T-helper 1 cell treated with Interleukin-12 subunit alpha and Interleukin-12 subunit beta and Interleukin-4 antibody, amounts not matched to agents 30 ng/mL and 1 ng/mL, for 36 hours (primary cell): ENCODE measurements at regions not wholly inside any gene's neighbourhood (a gene's known extent, or its start where the extent isn't known, plus 50 kb on each side); places are given as distances from the start of the nearest gene placed in this dataset.
"Not testable (repeated sequence)": the region's sequence is repeated elsewhere in the genome, so short reads cannot be mapped to it uniquely, and the experiment has no call there.

Experiments used
- intact Hi-C: fragments of 100-400 bp; cut with micrococcal nuclease; formaldehyde crosslinking; loops from one replicate; pipeline ENCODE4 v1.15.1; 2024

DNA sequence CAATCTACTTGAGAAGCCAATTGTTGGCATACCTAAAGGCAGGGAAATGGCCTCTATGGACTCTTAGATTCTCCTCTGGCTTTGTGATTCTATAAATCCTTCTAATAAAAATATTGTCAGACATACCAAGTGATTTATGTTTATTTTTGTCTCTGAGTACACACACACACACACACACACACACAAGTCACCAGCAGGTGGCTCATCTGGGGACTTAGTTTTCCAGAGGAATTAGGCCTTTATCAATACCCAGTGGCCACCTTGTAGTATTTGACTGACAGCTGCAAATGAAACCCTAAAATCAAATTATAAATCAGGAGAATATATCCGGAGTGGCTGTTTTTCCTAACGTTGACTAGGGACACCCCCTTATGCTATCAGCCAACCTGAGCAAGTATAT is 258.5 kb downstream of the BRINP2 start:
- intact Hi-C loops = no loop called here

DNA sequence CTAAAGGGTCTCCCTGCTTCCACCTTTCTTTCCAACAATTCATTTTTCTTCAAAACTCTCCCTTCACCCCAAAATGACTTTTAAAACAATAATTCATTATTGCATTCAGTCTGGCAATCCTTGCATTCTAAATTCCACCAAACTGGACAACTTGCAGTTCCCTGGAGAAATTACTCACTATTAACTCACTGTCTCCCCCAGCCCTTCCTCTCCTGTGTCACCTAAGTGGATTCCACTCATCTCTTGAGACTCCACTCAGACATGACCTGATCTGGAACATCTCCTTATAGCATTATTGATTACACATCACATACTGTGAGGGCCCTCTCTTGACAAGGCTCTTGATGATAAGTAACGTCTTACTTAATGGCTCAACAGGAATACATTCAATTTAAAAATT is 257.1 kb downstream of the BRINP2 start:
- intact Hi-C loops = no loop called here

DNA sequence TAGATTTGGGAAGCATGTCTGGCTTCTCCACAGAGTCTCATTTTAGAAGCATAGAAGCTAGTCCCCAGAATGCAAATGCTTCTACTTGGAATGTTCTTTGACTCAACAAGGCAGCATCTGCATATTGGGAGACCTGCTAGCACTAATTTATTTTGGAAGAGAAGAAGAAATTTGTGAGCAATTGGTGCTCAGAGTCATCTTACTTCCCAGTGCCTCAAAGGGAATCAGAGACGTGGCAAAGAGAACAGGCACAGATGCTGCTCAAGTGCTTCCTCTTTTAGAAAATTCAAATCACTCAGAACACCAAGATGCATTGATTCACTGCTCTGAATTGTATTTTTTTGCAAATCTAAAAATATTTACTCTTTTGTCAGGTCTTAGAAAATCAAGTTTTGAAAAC is 255.7 kb downstream of the BRINP2 start:
- intact Hi-C loops = no loop called here

DNA sequence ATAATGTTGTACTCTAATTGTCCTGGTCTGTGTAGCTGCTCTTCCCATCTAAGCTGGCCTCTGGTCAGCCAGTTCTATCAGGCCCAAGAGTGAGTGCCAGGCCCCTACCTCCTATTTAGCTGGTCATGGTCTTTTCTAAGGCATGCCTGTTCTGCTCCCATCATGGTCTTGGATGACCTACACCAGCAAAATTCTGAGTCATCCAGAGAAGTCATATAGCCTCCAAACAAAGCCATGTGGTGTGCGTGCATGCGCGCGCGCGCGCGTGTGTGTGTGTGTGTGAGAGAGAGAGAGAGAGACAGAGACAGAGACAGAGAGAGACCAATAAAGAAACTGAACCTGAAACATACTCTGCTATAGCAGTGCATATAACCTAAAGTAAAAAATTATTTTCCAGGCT is 254.4 kb downstream of the BRINP2 start:
- intact Hi-C loops = no loop called here

DNA sequence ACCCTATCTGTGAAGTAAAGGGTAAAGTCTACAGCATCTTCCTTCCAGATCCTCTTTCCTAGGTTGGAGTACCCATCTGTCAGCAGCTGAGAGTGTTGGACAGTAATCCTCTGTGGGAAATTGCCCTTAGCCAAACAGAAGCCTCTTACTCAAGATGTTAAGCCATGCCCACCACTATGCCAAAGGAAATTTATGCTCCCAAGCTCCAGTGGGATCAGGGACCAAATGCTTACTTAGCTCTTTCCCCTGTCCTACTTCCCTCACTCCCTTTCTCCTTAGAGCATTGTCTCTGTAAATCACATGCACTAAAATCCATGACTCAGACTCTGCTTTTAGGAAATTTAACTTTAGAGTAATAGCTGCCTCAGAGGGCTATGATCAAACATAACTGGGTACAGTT is 254.0 kb downstream of the BRINP2 start:
- intact Hi-C loops = no loop called here

DNA sequence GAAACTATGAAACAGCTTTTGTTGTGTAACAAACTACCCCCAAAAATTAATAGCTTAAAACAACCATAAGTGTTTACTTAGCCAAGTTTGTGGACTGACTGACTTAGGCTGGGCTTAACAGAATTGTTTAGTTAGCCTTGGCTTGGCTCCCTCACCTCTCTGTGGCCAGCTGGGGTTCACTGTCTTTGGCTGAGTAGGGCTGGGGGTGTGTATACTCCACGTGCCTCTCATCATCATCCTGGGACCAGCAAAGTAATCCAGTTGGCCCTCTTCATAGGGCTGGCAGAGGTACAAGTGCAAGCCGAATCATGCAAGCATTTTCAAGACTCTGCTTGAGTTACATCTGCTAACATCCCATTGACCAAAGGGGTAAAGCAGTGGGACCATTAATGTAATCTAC is 252.3 kb downstream of the BRINP2 start:
- intact Hi-C loops = no loop called here

DNA sequence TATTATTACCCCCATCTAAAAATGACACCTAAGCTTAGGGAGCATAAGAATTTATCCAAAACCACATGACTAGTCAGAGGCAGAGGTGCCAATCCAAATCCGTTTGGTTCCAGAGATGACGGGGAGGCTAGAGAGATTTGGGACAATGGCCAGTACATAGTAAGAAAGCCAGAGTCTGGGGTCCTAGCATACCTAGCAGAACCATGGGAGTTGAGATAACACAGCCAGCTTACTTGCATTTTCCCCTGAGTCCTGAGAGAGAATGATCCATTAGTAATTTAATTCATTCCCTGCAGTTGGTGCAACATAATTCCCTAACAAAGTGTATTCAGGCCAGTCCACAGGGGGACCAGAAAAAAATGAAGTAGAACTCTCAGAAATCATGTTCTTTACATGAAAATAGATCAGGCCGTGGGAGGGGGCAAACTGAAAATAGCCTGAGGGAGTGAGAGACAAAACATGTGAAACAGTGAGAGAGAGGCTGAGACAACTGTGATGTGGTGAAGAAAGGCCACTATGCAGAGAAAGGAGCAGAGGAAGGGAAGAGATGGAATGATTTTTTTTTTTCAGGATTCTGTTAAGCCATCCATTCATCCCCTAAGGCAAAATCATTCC is 243.3 kb downstream of the BRINP2 start:
- intact Hi-C loops = no loop called here

DNA sequence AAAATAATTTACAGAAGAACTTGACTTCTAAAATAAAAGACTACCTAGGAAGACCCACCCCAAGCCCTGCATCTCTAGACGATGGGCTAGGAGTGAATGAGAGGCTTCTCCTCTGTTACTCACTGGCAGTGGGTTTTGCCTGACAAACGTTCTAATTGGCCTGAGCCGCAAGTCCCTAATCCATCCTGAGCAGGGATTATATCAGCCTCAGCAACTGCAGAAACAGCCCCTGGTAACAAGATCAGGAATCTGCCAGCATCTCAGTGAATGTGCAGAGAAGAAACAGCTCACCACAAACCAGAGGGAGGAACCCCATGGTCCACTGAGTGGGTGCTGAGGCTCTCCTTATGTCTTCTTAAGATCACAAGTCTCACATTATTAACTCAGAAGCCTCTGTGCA is 240.6 kb downstream of the BRINP2 start:
- intact Hi-C loops = no loop called here

DNA sequence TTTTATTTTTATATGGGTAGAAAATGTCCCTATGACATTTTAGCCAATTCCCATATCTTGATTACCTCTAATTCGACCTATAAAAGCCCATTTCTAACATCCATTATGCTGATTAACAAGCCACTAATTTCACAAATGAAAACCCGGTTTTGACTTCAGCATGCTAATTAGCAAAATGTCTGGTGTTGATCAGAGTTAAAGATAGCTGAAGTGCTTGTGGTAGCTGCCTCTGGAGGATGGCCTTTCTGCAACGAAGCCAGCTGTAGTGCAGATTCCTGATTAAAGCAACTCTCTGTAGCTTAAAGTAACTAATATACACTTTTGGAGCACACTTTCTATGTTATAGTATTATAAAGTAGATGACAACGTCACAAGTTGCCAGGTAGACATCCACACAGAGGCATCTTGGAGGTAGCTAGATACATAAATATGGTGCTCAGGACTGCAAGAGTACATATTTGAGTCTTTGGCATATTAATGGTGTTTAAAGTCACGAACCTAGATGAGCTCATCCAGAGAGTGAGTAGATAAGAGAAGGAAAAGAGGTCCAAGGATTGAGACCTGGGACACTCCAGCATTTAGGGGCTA is 239.5 kb downstream of the BRINP2 start:
- intact Hi-C loops = no loop called here

DNA sequence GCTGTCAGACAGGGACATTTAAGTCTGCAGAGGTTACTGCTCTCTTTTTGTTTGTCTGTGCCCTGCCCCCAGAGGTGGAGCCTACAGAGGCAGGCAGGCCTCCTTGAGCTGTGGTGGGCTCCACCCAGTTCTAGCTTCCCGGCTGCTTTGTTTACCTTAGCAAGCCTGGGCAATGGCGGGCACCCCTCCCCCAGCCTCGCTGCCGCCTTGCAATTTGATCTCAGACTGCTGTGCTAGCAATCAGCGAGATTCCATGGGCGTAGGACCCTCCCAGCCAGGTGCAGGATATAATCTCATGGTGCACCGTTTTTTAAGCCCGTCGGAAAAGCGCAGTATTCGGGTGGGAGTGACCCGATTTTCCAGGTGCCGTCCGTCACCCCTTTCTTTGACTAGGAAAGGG is 235.6 kb downstream of the BRINP2 start:
- intact Hi-C loops = not testable (repeated sequence)

DNA sequence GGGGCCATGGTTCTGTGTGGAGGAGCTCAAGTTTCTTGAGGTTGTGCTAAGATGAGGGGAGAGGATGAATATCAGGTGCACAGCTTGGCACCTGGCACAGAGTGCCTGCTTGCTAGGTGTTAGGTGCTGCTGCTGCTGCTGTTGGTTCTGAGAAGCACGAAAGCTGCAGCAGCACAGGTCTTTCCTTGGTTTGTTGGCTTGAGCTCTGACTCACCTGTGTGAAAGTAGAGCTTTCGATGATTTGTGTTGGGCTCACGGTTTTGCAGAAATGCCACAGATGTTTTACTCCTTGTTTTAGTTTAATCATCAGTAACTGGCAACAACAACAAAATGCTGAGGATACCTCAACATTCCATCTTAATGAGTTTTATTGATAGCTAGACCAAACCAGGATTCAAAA is 221.6 kb downstream of the BRINP2 start:
- intact Hi-C loops = no loop called here

DNA sequence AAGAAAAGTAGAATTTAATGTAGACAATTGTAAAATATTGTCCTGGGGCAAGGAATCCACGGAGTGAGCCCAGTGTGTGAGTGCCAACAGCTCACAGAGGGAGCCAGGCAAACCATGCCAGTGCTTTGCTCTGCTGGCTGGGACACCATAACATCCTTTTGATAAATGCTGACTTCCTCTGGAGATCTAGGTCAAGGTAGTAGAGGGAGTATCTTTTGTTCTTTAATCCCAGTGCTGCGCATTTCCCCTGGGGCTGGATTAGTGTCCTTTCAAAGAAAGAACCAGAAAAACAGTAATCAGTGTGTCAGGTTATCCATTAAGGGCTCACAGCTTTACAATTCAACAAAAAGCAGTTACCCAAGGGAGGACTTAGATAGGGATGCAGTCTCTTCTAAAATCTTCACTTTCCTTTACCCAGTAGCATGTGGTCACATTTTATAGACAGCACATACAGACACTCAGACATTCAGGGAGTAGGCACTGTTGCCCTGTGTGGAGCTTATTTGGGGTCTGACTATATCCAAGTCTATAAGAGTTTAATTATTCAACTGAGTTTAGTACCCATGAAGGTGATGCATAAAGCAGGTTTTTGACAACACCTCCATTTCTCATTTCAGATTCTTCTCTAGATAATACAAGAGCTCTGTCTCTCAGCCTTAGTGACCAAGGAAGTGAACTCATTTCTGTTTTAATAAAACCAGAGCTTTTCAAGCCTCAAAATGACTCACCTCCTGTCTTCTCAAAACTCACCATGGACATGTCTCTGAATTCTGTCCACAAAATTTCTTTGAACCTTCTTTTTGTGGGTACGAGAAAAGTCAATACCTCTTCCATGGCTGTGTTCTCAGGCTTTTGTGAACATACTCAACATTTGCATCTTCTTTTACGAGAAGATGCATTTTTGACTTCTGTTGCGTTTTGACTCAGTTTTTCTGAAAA is 215.3 kb downstream of the BRINP2 start:
- intact Hi-C loops = no loop called here

DNA sequence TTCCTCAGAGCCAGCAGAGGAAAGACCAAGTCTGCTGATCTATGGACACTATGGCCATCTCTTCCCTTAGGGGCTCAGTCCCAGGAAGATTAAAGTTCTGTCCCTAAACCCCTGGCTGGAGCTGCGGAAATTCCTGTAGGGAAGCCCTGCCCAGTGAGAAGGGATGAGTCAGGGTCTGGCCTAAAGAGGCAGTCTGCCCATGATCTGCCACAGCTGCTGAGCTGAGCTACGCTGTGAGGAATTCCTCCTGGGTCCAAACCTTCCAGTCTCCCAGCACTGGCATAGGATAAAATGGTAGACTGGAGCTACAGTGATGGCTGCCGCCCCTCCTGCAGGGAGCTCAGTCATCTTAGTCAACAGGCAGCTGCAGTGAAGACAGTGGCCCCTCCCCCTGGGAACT is 213.7 kb downstream of the BRINP2 start:
- intact Hi-C loops = no loop called here

DNA sequence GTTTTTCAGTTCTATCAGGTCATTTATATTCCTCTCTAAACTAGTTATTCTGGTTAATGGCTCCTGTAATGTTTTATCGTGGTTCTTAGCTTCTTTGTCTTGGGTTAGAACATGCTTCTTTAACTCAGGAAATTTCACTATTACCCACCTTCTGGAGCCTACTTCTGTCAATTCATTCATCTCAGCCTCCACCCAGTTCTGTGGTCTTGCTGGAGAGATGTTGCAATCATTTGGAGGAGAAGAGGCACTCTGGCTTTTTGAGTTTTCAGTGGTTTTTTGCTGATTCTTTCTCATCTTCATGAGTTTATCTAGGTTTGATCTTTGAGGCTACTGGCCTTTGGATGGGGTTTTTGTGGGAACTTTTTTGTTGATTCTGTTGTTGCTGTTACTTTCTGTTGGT is 213.0 kb downstream of the BRINP2 start:
- intact Hi-C loops = no loop called here

DNA sequence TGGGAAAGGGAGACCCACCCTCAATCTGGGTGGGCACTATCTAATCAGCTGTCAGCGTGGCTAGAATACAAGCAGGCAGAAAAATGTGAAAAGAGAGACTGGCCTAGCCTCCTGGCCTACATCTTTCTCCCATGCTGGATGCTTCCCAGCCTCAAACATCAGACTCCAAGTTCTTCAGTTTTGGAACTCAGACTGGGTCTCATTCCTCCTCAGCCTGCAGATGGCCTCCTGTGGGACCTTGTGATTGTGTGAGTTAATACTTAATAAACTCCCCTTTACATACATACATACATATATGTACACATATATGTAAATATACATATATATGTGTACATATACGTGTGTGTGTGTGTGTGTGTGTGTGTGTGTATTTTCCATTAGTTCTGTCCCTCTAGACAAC is 207.1 kb downstream of the BRINP2 start:
- intact Hi-C loops = no loop called here

DNA sequence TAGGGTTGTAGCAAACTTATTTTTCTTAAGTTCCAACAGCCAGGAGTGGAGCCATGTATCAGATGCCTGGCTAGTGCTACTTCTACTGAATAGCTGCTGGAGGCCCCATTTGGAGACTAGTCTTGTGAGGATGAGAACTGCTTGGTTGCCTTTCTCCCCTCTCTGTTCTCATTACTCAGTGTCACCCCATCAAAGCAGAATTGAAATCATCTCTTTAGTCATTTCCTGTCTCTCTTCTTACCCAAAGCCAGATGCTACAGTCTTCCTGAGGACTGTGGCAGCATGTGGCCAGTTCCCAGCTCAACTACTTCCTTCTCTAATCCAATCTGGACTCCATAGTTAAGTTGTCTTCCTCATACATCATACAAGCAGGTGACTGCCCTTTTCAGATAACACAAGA is 197.5 kb downstream of the BRINP2 start:
- intact Hi-C loops = no loop called here

DNA sequence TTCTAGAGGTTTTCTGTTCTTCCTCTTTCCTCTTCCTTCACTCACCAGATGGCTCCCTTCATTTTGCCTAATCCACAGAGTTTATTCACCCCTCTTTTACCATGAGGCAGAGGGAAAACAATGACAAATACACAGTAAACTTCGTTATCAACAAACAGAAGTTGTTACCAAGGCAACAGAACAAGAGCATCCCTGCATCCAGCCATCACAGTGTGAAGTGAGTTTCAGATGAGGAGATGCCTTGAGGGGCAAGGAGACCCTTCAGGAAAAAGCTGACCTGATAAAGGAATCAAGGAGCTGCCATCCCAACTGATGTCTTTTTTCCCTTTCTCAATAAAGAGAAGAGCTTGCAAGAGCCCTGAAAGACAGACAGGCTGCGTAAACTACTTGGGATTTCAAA is 195.3 kb downstream of the BRINP2 start:
- intact Hi-C loops = no loop called here

DNA sequence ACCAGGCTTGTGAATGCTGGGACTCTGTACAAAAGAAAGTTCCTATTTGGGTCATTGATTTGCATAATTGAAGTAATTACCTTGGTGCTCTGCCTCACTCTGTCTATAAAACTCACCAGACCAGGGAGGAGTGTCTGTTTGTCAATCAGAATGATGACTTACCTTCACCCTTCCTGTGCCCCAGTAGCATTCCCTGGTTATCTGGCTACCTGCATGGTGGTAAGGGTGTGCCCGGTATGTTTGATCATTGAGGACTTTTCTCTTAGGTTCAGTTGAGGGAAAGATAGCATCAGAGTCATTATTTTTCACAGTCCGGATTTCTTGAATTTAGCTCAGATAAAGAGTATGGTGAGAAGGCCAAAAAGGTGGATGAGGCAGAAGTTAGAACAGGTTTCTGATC is 190.0 kb downstream of the BRINP2 start:
- intact Hi-C loops = no loop called here

DNA sequence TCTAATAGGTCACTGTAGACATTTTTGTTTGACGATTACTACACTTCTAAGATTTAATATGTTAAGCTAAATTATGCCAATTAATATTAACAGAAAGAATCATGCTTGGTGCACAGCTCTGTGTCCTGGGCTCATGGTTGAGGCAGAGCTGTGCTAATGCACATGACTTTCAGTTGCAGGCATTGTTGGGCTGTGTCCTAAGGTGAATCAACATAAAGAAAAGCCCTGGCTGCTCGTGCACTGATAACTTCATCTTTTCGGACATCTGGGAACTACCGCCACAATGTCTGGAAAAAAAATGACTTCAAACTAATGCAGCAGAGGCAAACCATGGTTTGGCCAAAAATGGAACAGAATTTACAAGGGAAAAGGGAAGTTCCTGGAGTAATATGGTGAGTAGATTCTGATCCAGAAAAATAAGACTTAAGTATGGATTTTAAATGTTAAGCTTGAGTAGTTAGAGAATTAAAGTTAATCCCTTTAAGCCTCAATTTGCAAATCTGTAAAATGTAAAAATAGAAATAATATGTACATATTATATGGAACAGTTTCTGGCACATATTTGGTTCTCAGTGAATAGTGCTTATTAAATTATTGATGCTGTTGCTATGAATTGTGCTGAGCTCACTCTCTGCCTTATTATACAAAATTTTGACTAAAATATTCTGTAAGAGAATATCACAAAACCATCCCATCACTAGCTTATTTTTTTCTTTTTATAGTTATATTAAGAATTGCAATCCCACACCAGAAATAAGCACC is 186.1 kb downstream of the BRINP2 start:
- intact Hi-C loops = no loop called here

DNA sequence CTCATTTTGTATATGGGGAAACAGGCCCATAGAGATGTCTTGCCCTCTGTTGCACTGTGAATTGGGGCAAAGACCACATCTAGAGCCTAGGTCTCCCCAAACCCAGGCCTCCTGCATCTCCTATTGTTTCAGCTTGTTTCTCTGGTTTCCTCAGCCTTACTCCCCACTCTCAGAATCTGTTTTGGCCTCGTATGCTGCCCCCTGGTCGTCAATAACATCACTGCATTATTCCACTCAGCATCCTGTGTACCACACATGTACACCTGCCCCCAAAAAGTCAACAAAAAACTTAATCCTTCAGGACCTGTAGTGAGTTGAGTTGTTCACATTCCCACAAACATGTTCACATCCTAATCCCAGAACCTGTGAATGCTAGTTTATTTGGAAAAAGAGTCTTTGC is 184.8 kb downstream of the BRINP2 start:
- intact Hi-C loops = no loop called here

DNA sequence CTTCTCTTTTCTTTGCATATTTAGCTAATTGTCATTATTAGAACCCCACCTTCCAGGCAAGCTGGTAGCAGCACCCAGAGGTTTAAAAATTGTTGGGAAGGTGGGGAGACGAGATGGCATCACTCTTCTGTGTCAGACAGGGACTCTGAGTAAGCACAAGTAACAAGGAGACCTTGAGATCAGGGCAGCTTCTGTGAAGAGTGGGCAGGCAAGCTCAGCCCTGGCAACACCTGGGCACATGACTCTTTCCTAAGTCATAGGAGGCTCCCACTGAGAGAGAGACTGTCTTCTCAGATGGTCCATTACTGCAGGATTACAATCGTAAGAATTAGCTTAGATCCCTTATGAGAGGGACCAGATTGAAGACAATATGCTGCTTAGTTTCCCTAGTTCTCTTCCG is 183.5 kb downstream of the BRINP2 start:
- intact Hi-C loops = no loop called here
